Muscle layer of duodenum (tissue), 2 donors: ENCODE measurements at regions not wholly inside any gene's neighbourhood (a gene's known extent, or its start where the extent isn't known, plus 50 kb on each side); places are given as distances from the start of the nearest gene placed in this dataset.

Experiments
- H3K27ac ChIP-seq: one replicate; pipeline ENCODE4 v1.7.0; 2013; ENCODE audit warnings: mild to moderate bottlenecking, low read length
- H3K27me3 ChIP-seq: one replicate; pipeline ENCODE4 v1.7.0; 2013; ENCODE audit warnings: low read depth, mild to moderate bottlenecking, control low read depth, low read length
- H3K36me3 ChIP-seq, 2 donors: one replicate each; pipeline ENCODE4 v1.7.0; 2013; ENCODE audit warnings: low read length in 2 of 2, control low read depth in 1 of 2, mild to moderate bottlenecking in 1 of 2; ENCODE audit not compliant: insufficient read depth in 2 of 2, control insufficient read depth in 1 of 2
- H3K4me1 ChIP-seq, 2 donors: one replicate each; pipeline ENCODE4 v1.7.0; 2013; ENCODE audit warnings: low read length in 2 of 2, mild to moderate bottlenecking in 2 of 2, control low read depth in 1 of 2, moderate library complexity in 1 of 2; ENCODE audit not compliant: insufficient read depth in 2 of 2, control insufficient read depth in 1 of 2
- H3K4me3 ChIP-seq, 2 donors: one replicate each; pipeline ENCODE4 v1.7.0; 2013; ENCODE audit warnings: low read length in 2 of 2, low read depth in 1 of 2, mild to moderate bottlenecking in 1 of 2
- H3K9me3 ChIP-seq, 2 donors: one replicate each; pipeline ENCODE4 v1.7.0; 2013; ENCODE audit warnings: low read length in 2 of 2, control low read depth in 1 of 2, mild to moderate bottlenecking in 1 of 2; ENCODE audit not compliant: control insufficient read depth in 1 of 2
- donor health status: healthy.

DNA sequence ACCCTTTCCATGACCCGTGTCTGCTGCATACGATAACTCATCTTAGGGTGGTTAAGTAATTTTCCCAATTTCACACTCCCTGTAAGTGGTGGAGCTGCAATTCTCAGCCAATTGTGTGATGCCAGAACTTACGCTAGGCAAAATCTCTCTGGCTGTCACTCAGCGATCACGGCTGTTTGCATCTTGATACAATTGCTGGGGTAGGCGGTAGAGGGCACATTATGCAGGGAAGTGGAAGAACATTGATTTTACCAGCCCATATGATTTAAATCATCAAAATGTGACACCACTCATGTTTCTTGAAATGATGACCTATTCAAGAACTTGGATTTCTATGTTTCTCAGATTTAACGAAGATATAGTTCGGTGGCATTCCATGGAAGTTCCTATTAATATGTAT, 108.7 kb upstream of the ADARB2 start:
- Histone ChIP-seq H3K4me3 (no peak overlapping the region), H3K36me3 (no peaks in the 10 kb centered on the region), H3K4me1 (no peaks in the 10 kb centered on the region), H3K9me3 (no peaks in the 10 kb centered on the region), H3K27ac (no peak overlapping the region), H3K27me3 (no peaks in the 10 kb centered on the region)

DNA sequence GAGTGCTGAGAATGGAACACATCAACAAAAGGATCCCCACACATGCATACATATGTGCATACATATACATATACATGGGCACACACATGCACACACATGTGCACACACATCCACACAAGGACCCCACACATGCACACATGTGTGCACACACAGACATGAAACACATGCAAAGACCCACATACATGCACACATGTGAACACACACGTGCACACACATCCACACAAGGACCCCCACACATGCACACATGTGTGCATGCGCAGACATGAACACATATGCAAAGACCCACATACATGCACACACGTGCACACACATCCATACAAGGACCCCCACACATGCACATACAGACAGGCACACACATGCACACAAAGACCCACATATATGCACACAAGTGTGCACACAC, 104.4 kb upstream of the ADARB2 start:
- Histone ChIP-seq H3K4me3 (no peak overlapping the region), H3K27ac (no peak overlapping the region), H3K27me3 (no peaks in the 10 kb centered on the region), H3K36me3 (no peaks in the 10 kb centered on the region), H3K4me1 (no peaks in the 10 kb centered on the region), H3K9me3 (no peaks in the 10 kb centered on the region)

DNA sequence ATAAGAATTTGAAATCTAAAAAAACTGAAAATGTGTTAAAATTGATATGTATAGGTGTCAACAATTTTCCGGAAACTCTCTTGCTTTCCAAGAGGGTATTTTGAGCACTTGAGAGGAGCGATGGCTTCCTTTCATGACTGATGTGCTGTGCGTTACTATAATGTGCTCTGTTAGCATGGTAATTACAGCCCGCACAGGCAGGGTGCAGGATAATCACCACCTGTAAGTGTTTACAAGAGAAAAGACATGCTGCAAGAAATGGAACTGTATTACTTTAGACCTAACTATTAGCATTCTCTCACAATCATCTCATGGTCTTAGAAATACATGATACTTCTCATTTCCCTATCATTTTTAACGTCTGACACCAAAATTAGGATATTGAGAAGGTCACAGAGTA, 92.4 kb upstream of the ADARB2 start:
- no peaks in the 10 kb centered on the region for H3K27me3 ChIP-seq
- no peak overlapping the region for H3K27ac ChIP-seq
- no peaks in the 10 kb centered on the region for H3K4me1 ChIP-seq
- no peak overlapping the region for H3K4me3 ChIP-seq
- H3K9me3 ChIP-seq: peaks cover 0 to 3% of the 10 kb centered on the region in 2 donors
- H3K36me3 ChIP-seq: no peaks in the 10 kb centered on the region

DNA sequence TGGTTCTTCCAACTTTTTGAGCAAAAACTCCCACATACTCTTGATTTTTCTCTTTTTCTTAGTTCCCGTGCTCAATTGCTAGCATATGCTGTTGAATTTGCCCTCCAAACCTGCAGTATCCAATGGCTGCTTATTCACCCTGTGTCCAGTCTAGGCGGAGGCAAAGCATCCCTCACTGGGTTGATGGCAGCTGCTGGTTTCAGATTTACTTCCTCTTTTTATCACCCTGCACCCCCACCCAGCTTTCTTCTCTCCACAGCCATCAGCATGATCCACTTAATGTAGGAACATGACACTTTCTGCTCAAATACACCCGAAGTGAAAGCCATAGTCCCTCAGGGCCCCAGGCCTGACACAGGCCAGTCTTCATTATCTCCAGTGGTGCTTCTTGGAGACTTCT, 87.6 kb upstream of the ADARB2 start:
- H3K4me3 ChIP-seq: no peak overlapping the region

DNA sequence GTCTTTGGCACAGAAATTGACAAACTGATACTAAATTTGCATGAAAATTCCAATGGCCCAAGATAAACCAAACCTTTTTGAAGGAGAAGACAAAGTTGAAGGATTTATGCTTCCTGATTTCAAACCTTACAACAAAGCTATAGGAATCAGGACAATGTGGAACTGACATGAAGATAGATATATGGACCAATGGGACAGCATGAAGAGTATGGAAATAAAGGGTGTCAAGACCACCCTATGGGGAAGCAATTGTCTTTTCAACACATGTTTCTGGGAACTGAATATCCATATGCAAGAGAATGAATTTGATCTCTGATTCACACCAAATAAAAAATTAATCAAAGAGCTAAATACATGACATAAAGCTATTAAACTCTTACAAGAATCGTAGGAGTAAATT, 77.2 kb upstream of the ADARB2 start:
- Histone ChIP-seq H3K36me3 (no peaks in the 10 kb centered on the region), H3K4me3 (no peak overlapping the region), H3K27ac (no peak overlapping the region), H3K27me3 (no peaks in the 10 kb centered on the region), H3K9me3 (peaks cover 4 to 11% of the 10 kb centered on the region in 2 donors), H3K4me1 (no peaks in the 10 kb centered on the region)

More for the DNA sequence above, 87.6 kb upstream of the ADARB2 start:
- Histone ChIP-seq H3K27ac (no peak overlapping the region), H3K4me1 (no peaks in the 10 kb centered on the region), H3K27me3 (no peaks in the 10 kb centered on the region), H3K9me3 (peaks cover 0 to 3% of the 10 kb centered on the region in 2 donors), H3K36me3 (no peaks in the 10 kb centered on the region)

DNA sequence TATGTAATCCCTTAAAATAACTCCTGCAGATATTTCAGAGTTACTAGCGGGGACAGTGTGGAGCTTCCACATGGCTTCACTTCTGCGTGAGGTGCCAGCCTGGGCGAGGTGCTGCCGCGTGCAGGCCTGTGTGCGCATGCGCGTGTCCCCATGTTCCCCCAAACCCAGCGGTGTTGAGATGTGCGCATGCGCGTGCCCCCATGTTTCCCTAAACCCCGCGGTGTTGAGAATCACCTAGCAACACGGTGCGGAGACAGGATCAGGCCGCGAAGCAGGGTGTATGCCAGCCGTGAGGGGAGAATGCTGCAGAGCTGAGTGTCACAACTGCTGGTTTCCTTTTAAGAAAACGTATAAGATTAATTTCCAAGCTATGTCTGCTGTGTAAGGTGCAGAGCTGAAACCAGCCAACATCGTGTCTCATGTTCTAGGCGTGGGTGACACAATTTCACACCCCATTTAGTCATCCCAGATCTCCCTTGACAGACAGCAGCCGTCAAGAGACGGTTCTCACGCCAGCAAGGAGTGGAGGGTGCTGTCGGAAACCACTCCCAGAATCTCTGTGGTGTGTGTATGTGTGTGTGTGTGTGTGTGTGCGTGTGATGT, 71.9 kb upstream of the ADARB2 start:
- Histone ChIP-seq H3K4me3 (no peak overlapping the region), H3K4me1 (no peaks in the 10 kb centered on the region), H3K27ac (no peak overlapping the region), H3K27me3 (no peaks in the 10 kb centered on the region), H3K36me3 (no peaks in the 10 kb centered on the region), H3K9me3 (no peaks in the 10 kb centered on the region)

DNA sequence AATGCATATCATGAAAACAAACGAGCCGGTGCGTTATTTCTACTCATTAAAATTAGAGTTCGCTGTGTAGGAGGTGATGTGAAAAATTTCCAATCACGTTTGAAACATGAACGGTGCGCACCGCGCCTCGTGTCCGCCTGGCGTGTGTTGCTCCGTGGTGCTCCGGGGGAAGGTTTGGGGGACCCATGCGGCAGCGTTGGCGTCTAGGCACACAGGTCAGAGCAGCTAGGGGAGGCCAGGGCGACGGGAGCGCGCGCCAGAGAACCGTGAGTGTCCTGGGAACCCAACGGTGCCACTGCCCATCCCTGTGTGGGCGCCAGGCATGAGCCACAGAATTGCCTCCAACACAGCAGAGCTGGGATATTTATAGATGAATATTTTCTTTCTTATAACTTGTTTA, 70.6 kb upstream of the ADARB2 start:
- no peaks in the 10 kb centered on the region for H3K9me3 ChIP-seq
- H3K36me3 ChIP-seq: no peaks in the 10 kb centered on the region
- H3K4me1 ChIP-seq: no peaks in the 10 kb centered on the region
- H3K4me3 ChIP-seq: no peak overlapping the region
- H3K27ac ChIP-seq: no peak overlapping the region
- H3K27me3 ChIP-seq: no peaks in the 10 kb centered on the region

DNA sequence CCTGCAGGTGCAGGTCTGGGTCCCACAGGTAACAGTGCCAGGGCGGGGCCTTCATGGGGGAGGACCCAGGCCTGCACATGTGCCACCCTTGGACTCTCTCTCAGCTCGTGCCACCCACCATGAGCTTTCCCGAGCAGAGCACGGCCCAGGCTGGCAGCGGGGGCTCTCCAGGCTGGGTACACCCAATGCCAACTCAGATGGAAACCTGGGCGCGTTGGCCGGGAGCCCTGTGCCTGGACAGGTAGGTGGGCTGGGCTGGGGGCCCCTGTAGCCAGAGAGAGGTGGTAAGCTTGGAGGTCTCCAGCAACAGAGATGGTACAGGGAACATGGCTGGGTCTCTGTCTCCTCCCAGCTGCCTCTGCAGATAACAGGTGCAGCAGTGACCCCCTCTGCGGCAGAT, 69.9 kb upstream of the ADARB2 start:
- Histone ChIP-seq H3K9me3 (no peaks in the 10 kb centered on the region), H3K27ac (no peak overlapping the region), H3K4me1 (no peaks in the 10 kb centered on the region), H3K36me3 (no peaks in the 10 kb centered on the region), H3K4me3 (no peak overlapping the region), H3K27me3 (no peaks in the 10 kb centered on the region)

DNA sequence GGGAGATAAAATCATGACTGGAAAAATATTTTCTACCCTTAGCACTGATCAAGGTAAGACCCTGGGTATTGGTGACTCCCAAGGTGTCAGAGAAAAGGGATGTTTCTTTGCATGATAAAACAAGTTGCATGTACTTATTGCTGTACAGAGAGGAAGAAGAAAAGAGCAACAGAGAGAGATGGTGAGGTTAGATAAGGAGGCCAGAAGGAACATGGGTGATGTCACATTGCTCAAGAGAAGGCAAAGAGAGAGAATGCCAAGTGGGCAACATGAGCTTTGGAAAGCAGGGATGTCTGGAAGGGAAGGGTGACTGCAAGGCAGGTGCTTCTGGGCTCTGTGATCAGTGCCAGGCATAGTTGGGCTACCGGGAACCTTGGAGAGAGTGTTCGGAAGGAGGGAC, 65.1 kb upstream of the ADARB2 start:
- H3K27ac ChIP-seq: no peak overlapping the region
- no peaks in the 10 kb centered on the region for H3K27me3 ChIP-seq
- H3K36me3 ChIP-seq: no peaks in the 10 kb centered on the region
- H3K9me3 ChIP-seq: peaks cover 0 to 4% of the 10 kb centered on the region in 2 donors
- H3K4me1 ChIP-seq: no peaks in the 10 kb centered on the region
- no peak overlapping the region for H3K4me3 ChIP-seq

DNA sequence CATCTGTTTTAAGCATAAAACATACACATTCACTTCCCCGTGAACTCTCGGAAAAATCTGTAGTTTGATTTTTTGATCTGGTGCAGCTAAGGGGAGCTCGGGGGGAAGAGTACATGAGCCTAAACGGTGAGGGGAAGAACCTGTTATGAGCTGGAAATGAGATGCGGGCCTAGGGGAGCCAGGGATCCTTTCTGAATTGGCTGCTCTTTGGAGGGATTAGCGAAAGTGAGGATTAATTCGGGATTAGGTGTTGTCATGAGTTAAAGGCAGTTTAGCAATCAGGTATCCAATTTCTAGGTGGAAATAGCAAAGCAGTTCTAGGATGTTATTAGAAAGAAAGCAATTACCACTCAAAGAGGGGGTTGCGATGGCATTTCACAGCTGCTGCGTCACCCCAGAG, 51.1 kb upstream of the ADARB2 start:
- Histone ChIP-seq H3K27ac (no peak overlapping the region), H3K4me3 (no peak overlapping the region), H3K36me3 (no peaks in the 10 kb centered on the region), H3K4me1 (no peaks in the 10 kb centered on the region), H3K9me3 (no peaks in the 10 kb centered on the region), H3K27me3 (no peaks in the 10 kb centered on the region)
